D341Med (cell line): ENCODE measurements at regions not wholly inside any gene's neighbourhood (a gene's known extent, or its start where the extent isn't known, plus 50 kb on each side); places are given as distances from the start of the nearest gene placed in this dataset.
"Not testable (repeated sequence)": the region's sequence is repeated elsewhere in the genome, so short reads cannot be mapped to it uniquely, and the experiment has no call there.

ENCODE experiments used
- DNase-seq: peaks from one replicate; pipeline ENCODE4 v3.0.0; 2012; ENCODE audit warnings: low spot score

- no peak for DNase-seq
These were observed 923.2 kb downstream of the LTN1 start for GRCh38 chr21:28069450-28069923.

- DNase-seq: no peak
These were observed 924.0 kb downstream of the LTN1 start for GRCh38 chr21:28068455-28069358.

- no peak for DNase-seq
These were observed 925.9 kb downstream of the LTN1 start for GRCh38 chr21:28066596-28067387.

GRCh38 chr21:28066076-28066475 lies 926.6 kb downstream of the LTN1 start:
- no peak for DNase-seq

- no peak for DNase-seq
These were observed 929.1 kb downstream of the LTN1 start for GRCh38 chr21:28063241-28064216.

GRCh38 chr21:28052956-28053355 lies 939.7 kb downstream of the LTN1 start:
- DNase-seq: not testable (repeated sequence)

- not testable (repeated sequence) for DNase-seq
These were observed 941.0 kb downstream of the LTN1 start for GRCh38 chr21:28051649-28052048.

GRCh38 chr21:28035692-28036091 lies 957.0 kb downstream of the LTN1 start:
- DNase-seq: not testable (repeated sequence)

GRCh38 chr21:28034916-28035315 lies 957.8 kb downstream of the LTN1 start:
- DNase-seq: not testable (repeated sequence)

GRCh38 chr21:28034334-28034733 lies 958.3 kb downstream of the LTN1 start:
- DNase-seq: not testable (repeated sequence)

- not testable (repeated sequence) for DNase-seq
These were observed 960.0 kb downstream of the LTN1 start for GRCh38 chr21:28032652-28033051.

- not testable (repeated sequence) for DNase-seq
These were observed 961.6 kb downstream of the LTN1 start for GRCh38 chr21:28031066-28031465.

GRCh38 chr21:28025111-28025510 lies 967.6 kb downstream of the LTN1 start:
- DNase-seq: no peak

GRCh38 chr21:28018741-28019669 lies 973.7 kb downstream of the LTN1 start:
- no peak for DNase-seq

GRCh38 chr21:28018213-28018612 lies 974.5 kb downstream of the LTN1 start:
- no peak for DNase-seq

GRCh38 chr21:28016571-28016970 lies 976.1 kb downstream of the LTN1 start:
- DNase-seq: no peak

GRCh38 chr21:28013123-28013522 lies 979.6 kb downstream of the LTN1 start:
- DNase-seq: not testable (repeated sequence)

GRCh38 chr21:28011970-28012369 lies 980.7 kb downstream of the LTN1 start:
- DNase-seq: not testable (repeated sequence)

- DNase-seq: not testable (repeated sequence)
These were observed 984.4 kb downstream of the LTN1 start for GRCh38 chr21:28008245-28008644.

- not testable (repeated sequence) for DNase-seq
These were observed 989.0 kb downstream of the LTN1 start for GRCh38 chr21:28003627-28004026.
